ENCODE measurements at regions not wholly inside any gene's neighbourhood (a gene's known extent, or its start where the extent isn't known, plus 50 kb on each side); places are given as distances from the start of the nearest gene placed in this dataset.

DNA sequence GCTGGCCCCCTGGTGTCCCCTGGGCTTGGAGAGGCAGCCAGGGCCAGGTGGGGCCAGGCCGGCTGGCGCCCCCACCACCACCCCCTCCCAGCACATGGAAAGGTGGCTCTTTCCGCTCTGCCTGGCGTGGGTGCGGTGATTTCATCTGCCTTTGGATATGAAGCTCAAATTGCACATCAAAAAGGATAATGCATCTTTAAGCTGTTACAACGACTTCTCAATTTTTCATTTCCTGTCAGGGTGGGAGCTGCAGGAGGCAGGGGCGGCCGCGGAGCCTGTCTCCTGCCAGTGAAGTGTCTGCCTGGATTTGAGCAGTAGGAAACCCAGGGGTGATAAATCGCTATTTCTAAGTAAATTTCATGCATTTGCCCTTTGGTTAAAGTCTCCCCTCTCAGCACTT is 169.2 kb upstream of the MVB12B start:
- H3K27ac Mint-ChIP-seq (ENCODE audit: unreplicated experiment) = no peak overlapping the region
- no peaks in the 10 kb centered on the region for H3K36me3 Mint-ChIP-seq (ENCODE audit: unreplicated experiment)
- no peaks in the 10 kb centered on the region for H3K9me3 Mint-ChIP-seq (ENCODE audit: unreplicated experiment)
- TF ChIP-seq, protein P1, sequence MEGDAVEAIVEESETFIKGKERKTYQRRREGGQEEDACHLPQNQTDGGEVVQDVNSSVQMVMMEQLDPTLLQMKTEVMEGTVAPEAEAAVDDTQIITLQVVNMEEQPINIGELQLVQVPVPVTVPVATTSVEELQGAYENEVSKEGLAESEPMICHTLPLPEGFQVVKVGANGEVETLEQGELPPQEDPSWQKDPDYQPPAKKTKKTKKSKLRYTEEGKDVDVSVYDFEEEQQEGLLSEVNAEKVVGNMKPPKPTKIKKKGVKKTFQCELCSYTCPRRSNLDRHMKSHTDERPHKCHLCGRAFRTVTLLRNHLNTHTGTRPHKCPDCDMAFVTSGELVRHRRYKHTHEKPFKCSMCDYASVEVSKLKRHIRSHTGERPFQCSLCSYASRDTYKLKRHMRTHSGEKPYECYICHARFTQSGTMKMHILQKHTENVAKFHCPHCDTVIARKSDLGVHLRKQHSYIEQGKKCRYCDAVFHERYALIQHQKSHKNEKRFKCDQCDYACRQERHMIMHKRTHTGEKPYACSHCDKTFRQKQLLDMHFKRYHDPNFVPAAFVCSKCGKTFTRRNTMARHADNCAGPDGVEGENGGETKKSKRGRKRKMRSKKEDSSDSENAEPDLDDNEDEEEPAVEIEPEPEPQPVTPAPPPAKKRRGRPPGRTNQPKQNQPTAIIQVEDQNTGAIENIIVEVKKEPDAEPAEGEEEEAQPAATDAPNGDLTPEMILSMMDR (IDR thresholded peaks at IDR 0.05) = no peak
- peak; percentile 73 for DNase-seq (ENCODE audit: extremely low spot score, unreplicated experiment)
- H3K27me3 Mint-ChIP-seq (ENCODE audit: unreplicated experiment) = peaks cover 24% of the 10 kb centered on the region
- H3K4me3 Mint-ChIP-seq (ENCODE audit: unreplicated experiment) = no peak overlapping the region
- H3K4me1 Mint-ChIP-seq (ENCODE audit: unreplicated experiment) = no peaks in the 10 kb centered on the region

DNA sequence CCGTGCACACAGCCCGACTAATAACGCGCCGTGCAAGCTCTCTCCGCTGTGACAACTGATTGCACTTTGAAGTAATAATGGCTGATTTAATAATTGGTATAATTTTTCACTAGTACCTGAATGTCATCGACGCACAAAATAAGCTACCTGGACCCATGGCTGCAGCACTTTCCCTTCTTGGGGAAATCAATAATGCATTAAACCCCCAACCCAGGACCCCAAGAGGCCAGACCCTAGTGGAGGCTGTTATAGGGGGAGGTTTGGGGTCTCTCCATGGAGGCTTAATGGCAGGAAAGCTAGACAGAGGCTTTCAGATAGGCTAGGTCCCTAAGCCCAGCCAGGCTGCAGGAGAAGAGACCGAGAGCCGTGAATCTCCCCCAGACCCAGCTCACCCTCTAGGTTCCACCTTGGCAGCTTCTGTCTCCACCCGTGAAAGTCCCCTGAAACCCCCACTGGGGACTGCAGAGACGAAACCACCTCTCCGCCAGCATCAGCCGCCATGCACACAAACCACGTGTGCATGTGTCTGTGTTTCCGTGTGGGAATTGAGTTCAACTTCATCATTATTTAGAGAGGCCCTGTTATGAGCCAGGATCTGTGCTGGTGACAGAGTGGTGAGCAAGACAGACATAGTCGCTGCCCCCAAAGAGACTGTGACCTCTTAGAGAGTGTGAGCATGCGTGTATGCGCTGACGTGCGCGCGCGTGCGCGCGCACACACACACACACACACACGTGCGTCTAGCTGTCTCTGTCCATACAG is 168.6 kb upstream of the MVB12B start:
- Mint-ChIP-seq H3K27ac (ENCODE audit: unreplicated experiment) (no peak overlapping the region), H3K9me3 (ENCODE audit: unreplicated experiment) (no peaks in the 10 kb centered on the region), H3K36me3 (ENCODE audit: unreplicated experiment) (no peaks in the 10 kb centered on the region), H3K4me3 (ENCODE audit: unreplicated experiment) (no peak overlapping the region), H3K4me1 (ENCODE audit: unreplicated experiment) (no peaks in the 10 kb centered on the region), H3K27me3 (ENCODE audit: unreplicated experiment) (peaks cover 24% of the 10 kb centered on the region)
- peak; percentile 68 for DNase-seq (ENCODE audit: extremely low spot score, unreplicated experiment)
- TF ChIP-seq, protein P1 (IDR thresholded peaks at IDR 0.05) = no peak

DNA sequence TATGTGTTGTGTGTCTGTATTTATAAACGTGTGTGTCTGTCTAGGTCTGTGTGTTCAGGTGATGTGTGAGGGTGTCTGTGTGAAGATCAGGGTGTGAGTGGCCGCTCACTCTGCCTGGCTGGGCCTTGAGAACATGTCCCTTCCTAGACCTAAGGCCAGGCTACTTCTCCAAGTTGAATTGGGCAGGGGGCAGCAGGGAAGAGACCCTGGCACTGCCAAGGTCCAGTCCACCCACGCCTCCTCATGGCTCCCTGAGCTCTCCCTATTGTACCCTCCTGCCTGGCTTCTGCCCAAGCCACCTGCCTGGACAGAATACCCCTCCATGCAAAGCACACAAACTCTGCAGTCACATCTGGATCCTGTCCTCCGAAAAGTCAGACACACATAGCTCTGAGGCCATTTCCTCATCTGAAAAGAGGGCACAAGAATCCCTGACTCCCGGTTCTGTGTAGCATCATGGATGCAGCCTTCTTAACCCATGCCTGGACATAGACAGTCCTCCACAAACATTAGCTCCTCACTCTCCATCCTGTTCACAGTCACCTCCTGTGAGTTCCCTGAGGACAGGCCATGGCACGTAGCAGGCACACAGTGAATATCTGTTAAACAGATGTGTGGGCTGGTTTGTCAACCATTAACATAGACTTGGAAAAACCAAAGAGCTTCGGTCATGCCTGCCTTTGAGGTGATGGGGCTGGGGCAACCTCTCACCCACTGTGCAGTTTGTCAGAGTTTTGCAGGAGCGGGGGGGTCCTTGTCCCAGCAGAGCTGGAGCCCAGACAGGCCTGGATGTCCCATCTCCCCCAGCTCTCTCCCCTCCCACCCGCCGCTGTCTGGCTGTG is 167.8 kb upstream of the MVB12B start:
- H3K9me3 Mint-ChIP-seq (ENCODE audit: unreplicated experiment) = no peaks in the 10 kb centered on the region
- H3K27me3 Mint-ChIP-seq (ENCODE audit: unreplicated experiment) = peaks cover 27% of the 10 kb centered on the region
- no peak overlapping the region for H3K4me3 Mint-ChIP-seq (ENCODE audit: unreplicated experiment)
- TF ChIP-seq, protein P1 (IDR thresholded peaks at IDR 0.05) = no peak
- no peak overlapping the region for H3K27ac Mint-ChIP-seq (ENCODE audit: unreplicated experiment)
- H3K4me1 Mint-ChIP-seq (ENCODE audit: unreplicated experiment) = no peaks in the 10 kb centered on the region
- no peaks in the 10 kb centered on the region for H3K36me3 Mint-ChIP-seq (ENCODE audit: unreplicated experiment)
- peak; percentile 69 for DNase-seq (ENCODE audit: extremely low spot score, unreplicated experiment)

DNA sequence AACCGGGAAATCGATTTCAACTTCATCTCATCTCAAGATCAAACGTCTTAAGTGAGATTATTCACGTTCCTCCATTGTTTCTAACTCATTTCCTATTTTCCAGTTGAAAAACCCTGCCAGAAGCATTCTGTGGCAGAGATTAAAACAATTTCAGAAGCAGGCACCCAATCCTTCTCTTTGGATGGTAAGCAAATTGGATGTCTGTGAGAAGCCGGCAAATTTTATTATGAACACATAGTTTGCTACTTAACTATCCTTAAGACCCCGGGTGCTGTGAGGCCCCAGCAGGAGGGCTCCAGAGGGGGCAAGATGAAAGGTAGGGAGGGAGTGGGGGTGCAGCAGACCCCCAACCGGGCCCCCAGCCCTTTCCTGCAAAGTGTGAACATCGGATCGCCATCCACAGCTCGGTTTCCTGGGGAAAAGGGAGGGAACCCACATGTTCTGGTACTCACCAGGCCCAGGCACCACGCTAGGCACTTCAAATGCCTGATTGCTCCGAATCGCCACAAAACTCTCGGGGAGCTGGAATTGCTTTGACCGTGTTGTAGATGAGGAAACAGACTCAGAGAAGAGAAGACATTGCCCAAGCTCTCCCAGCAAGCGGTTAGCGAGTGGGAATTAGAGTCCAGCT is 167.1 kb upstream of the MVB12B start:
- no peak overlapping the region for H3K4me3 Mint-ChIP-seq (ENCODE audit: unreplicated experiment)
- H3K36me3 Mint-ChIP-seq (ENCODE audit: unreplicated experiment) = no peaks in the 10 kb centered on the region
- H3K27me3 Mint-ChIP-seq (ENCODE audit: unreplicated experiment) = peaks cover 27% of the 10 kb centered on the region
- no peaks in the 10 kb centered on the region for H3K4me1 Mint-ChIP-seq (ENCODE audit: unreplicated experiment)
- no peaks in the 10 kb centered on the region for H3K9me3 Mint-ChIP-seq (ENCODE audit: unreplicated experiment)
- no peak overlapping the region for H3K27ac Mint-ChIP-seq (ENCODE audit: unreplicated experiment)
- peak; percentile 78 for DNase-seq (ENCODE audit: extremely low spot score, unreplicated experiment)
- TF ChIP-seq, protein P1 (IDR thresholded peaks at IDR 0.05) = no peak
